Left cardiac atrium (tissue), 4 donors: ENCODE measurements at regions not wholly inside any gene's neighbourhood (a gene's known extent, or its start where the extent isn't known, plus 50 kb on each side); places are given as distances from the start of the nearest gene placed in this dataset.
A peak's percentile ranks its signal among the peaks of the same experiment; 100 is the strongest.

ENCODE experiments used
- ATAC-seq, 2 donors: fragments of 200-7000 bp; cut with Tn5 transposase; one replicate each; pipeline ENCODE4 v1.9.1; 2020; ENCODE audit warnings: mild to moderate bottlenecking in 2 of 2, moderate library complexity in 2 of 2
- DNase-seq: peaks from one replicate; pipeline ENCODE4 v3.0.0-alpha.2; 2020
- intact Hi-C, 2 donors: fragments of 100-400 bp; cut with DNase I; formaldehyde crosslinking; loops; one replicate each; pipeline versions ENCODE4 v1.14.1 to v1.15.1; 2022 to 2023
- donor health status: DM: no; HTN: yes; CAD: no.
- donor health status: DM: no; HTN: yes; CAD: no; lungs with severe emphysema.
- donor health status: DM: yes; HTN: yes; CAD: no.
- donor health status: Dilated cardiomyopathy.

- intact Hi-C loops: no loop called here
- DNase-seq (no peak), ATAC-seq (no peak)
Observed at GRCh38 chr3:180092889-180093288, 56.2 kb upstream of the PEX5L start.

- DNase-seq (no peak), ATAC-seq (no peak)
- intact Hi-C loops: no loop called here
Observed at GRCh38 chr3:180093535-180093934, 56.8 kb upstream of the PEX5L start.

GRCh38 chr3:180097626-180098025, 60.9 kb upstream of the PEX5L start:
- intact Hi-C loops: no loop called here
- ATAC-seq (no peak), DNase-seq (no peak)

- DNase-seq (no peak), ATAC-seq (no peak)
- intact Hi-C loops: no loop called here
Observed at GRCh38 chr3:180102134-180102533, 65.4 kb upstream of the PEX5L start.

DNA sequence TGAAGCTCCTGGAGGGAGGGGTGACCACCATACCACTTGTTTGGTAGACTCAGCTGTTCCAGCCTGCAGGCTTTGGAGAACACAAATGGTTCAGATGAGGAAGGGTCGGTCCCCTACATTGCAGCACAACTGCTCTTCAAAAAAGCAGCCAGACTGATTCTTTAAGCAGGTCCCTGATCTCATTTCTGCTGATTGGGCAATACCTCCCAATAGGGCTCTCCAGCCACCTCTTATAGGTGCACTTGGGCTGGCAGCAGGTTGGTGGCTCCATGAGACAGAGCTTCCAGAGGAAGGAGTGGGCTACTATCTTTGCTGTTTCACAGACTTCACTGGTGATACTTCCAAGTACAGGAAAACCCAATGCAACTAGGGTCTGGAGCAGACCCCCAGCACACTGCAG, 65.9 kb upstream of the PEX5L start:
- DNase-seq (no peak), ATAC-seq (no peak)
- intact Hi-C loops: no loop called here

DNA sequence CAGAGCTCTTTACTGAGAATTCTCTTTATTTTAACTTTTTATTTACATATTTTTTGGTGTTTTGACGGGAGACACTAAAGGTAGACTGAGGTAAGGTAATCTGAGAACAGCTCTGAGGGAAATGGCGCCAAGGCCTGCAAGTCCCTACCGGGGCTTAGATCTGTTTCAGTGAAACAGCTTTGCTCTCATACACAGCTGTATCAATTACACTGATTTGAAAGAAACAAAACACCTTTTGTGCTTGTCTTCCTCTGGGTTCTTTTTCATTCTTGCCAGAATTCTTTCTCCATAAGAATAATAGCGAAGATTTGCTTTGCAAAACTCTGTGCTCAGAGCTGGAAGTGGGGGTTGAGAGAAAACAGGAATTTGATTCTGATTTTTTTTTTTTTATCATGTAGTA, 79.5 kb upstream of the PEX5L start:
- no peak for ATAC-seq
- DNase-seq: no peak
- intact Hi-C loops: no loop called here

GRCh38 chr3:180116658-180117057, 79.9 kb upstream of the PEX5L start:
- DNase-seq (no peak), ATAC-seq (no peak)
- intact Hi-C loops: no loop called here

GRCh38 chr3:180117381-180118163, 80.8 kb upstream of the PEX5L start:
- DNase-seq: no peak
- intact Hi-C loops: no loop called here
- ATAC-seq: no peak

GRCh38 chr3:180119567-180119966, 82.8 kb upstream of the PEX5L start:
- no peak for DNase-seq
- intact Hi-C loops: no loop called here
- no peak for ATAC-seq

- ATAC-seq (no peak), DNase-seq (no peak)
- intact Hi-C loops: no loop called here
Observed at GRCh38 chr3:180123928-180124327, 87.2 kb upstream of the PEX5L start.

DNA sequence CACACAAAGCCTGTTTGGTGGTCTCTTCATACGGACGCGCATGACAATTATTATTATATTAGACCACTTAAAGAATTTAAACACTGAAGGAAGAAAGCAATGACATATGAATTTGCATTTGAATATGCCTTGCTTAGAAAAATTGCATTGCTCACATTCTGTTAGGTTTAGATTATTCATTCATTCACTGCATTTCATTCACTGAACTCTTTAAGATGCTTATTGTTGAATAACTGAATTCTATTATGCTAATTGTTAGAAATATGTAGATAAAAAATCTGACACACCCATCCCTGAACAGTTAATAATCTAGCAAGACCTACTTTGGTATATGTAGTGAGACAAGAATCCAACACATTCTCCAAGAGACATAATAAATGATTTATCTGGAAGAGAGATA, 94.4 kb upstream of the PEX5L start:
- no peak for ATAC-seq
- intact Hi-C loops: no loop called here
- DNase-seq: no peak

DNA sequence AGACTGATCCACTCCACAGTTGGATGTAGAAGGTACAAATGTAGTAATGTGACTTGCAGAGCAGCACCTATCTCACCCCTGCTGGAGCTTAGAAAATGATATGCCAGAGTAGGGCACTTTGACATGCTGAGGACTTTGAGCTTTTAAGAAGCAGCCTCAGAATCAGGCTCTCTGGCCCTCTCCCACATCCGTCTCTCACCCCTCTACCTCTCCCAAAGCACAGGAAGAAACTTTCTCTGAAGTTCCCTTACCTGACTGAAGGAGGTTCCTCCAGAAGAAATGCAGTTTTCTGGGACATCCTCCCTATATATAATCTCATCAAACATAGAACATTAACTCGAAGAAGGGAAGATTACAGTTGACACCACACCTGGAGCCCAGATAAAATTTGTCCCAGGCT, 98.4 kb upstream of the PEX5L start:
- no peak for ATAC-seq
- intact Hi-C loops: no loop called here
- DNase-seq: no peak

DNA sequence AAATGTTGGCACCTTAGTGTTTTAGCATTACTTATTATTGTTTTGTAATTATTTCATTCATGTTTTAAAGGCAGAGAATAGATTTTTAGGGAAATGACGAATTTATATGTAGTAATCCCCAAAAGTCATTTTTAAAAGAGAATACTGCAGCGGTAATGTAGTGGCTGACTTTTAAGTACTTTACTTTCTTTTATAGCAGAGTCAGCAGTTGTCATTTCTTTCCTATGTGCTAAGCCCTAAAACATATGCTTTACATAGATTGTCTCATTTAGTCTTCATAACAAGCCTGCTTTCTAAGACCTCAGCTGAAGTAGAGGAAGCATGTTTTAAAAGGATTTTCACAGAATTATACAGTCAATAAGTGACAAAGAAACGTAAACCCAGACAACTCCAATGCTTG, 102.1 kb upstream of the PEX5L start:
- DNase-seq: no peak
- intact Hi-C loops: no loop called here
- ATAC-seq: no peak

DNA sequence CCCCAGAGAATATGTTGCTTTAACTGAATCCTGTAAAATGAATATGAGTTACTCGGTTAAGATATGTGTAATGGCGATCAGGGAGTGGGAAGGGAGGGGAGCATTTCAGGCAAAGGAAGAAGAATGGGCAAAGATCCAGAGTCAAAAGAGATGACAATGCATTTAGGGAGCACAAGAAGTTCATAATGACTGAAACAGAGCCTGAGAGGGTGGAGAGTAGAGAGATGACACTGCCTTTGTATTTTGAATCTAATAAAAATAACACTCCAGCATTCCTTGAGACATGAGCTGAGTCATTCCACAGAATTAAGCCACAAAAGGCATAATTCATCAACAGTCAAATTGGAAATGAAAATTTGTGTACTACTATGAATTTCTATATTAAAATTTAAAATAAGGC, 105.3 kb upstream of the PEX5L start:
- intact Hi-C loops: no loop called here
- no peak for DNase-seq
- ATAC-seq: no peak

- ATAC-seq (no peak), DNase-seq (no peak)
- intact Hi-C loops: no loop called here
Observed at GRCh38 chr3:180142472-180142871, 105.7 kb upstream of the PEX5L start.

DNA sequence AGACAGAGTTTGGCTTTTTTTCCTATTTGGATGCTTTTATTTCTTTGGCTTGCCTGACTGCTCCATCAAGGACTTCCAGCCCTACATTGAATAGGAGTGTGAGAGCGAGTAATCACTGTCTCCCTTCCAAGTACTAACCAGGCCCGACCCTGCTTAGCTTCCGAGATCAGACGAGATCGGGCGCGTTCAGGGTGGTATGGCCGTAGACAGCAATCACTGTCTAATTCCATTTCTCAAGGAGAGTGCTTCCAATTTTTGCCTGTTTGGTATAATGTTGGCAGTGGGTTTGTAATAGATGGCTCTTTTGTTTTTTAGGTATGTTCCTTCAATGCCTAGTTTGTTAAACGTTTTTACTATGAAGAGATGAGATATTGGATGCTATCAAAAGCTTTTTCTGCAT, 125.0 kb upstream of the PEX5L start:
- ATAC-seq (no peak), DNase-seq (no peak)
- intact Hi-C loops: no loop called here

DNA sequence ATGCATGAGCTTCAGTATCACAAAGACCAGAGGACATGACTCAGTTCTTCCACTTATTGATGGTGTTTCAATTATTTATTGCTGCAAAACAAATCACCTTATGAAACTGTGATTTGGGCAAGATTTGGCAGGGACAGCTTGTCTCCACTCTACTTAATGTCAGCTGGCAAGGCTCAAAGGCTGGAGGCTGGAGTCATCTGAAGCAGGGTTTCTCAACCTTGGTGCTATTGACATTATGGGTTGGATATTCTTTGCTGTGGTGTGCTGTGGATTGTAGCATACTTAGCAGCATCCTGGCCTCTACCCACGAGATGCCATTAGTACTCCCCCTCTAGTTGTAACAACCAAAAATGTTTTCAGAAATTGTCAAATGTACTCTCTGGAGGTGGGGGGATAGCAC, 138.8 kb upstream of the PEX5L start:
- DNase-seq (no peak), ATAC-seq (peak in 1 of 2 donors; percentile 61)
- intact Hi-C loops: no loop called here

DNA sequence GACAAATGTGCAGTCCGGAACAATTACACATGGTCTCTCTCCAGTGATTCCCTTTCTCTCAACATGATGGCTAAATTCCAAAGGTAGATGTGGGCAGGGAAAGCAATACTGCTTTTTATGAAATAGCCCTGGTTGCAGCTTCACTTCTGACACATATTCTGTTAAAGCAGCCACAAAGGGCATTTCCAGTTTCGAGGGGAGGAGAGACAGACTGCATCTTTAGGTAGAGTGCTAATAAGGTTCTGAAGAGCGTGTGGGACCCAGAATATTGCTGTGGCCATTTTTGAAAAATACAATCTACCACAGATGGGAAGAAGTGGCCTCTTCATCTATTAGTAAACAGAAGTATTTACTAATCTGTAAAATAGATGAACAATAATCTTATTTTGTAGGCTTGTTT, 139.3 kb upstream of the PEX5L start:
- intact Hi-C loops: no loop called here
- peak in 1 of 2 donors; percentile 44 for ATAC-seq
- no peak for DNase-seq

DNA sequence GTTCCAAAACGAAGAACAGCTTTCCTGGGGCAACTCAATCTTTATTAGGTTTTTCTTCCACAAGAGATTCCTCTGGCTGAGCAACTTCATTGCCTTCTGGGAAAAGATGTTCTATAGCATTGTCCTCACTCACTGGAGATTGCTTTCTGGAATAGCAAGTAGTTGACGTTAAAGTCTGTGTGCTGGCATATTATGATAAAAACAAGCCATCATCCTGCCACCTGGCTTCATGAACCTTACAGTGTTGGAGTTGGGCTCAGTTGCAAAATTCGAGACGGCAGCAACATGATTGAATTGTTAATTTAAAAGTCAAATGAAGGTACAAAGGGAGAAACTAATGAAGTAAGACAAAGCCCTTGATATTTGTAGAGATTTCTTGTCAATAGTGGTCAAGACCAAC, 140.5 kb upstream of the PEX5L start:
- intact Hi-C loops: no loop called here
- no peak for DNase-seq
- no peak for ATAC-seq

DNA sequence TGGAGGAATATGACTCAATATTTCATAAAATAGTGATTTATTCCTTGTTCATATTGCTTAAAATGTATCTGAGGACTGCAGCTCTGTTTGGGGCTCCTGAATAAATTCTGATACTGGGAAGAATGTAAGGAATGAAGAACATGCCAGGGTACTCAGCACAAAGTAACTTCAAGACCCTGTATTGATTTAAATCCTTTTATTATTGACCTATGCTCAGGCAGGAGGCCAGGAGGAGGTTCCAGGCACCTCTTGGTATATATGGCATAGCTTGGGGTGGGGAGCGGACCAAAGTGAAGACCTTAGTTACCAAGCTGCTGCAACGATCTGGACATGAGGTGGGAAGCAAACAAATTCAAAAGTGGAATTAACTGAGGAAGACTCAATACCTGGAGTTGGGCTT, 142.8 kb upstream of the PEX5L start:
- intact Hi-C loops: no loop called here
- ATAC-seq: no peak
- no peak for DNase-seq

DNA sequence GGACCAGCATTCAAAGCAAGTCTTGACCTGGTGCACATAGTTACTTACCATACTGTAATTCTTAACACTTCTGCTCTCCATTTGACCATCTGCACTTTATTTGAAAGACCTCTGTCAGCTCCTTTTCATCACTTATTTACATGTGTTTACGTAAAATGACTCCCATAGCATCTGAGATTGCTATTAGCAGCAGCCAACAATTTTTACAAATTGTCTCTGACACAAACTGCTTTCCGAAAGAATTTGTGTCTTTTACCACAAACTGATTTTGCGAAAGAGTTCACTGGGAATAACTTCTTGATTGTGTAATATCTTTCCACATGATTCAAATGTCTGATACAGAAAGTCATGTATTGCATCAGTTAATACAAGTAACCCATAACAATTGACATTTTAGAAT, 144.1 kb upstream of the PEX5L start:
- DNase-seq (no peak), ATAC-seq (peak; percentile 38 to 63)
- intact Hi-C loops: no loop called here

- ATAC-seq (peak in 1 of 2 donors; percentile 15), DNase-seq (no peak)
- intact Hi-C loops: no loop called here
Observed at GRCh38 chr3:180181387-180181786, 144.7 kb upstream of the PEX5L start.
